Natural killer cell (primary cell): ENCODE measurements at regions not wholly inside any gene's neighbourhood (a gene's known extent, or its start where the extent isn't known, plus 50 kb on each side); places are given as distances from the start of the nearest gene placed in this dataset.

Experiments used
- ATAC-seq, 3 donors: fragments of 150-1000 bp in 2 of 3; fragments of 200-7000 bp in 1 of 3; cut with Tn5 transposase; 1 replicate in 1 of 3; 2 replicates in 2 of 3; pipeline ENCODE4 v1.10.0; 2021; ENCODE audit warnings: mild to moderate bottlenecking in 2 of 3, moderate library complexity in 2 of 3
- DNase-seq, 2 donors: peaks; one replicate each; pipeline versions ENCODE4 v3.0.0 to v3.0.0-alpha.2; 2013 to 2021; ENCODE audit warnings: mixed read lengths in 1 of 2
- H3K27ac ChIP-seq: one replicate; pipeline ENCODE4 v1.5.1; 2013; ENCODE audit warnings: mild to moderate bottlenecking, low read length
- H3K27me3 ChIP-seq: one replicate; pipeline ENCODE4 v1.6.1; 2013; ENCODE audit warnings: low read length; ENCODE audit not compliant: control insufficient read depth, insufficient read depth
- H3K36me3 ChIP-seq: one replicate; pipeline ENCODE4 v1.6.1; 2013; ENCODE audit warnings: low read length; ENCODE audit not compliant: control insufficient read depth, insufficient read depth
- H3K4me1 ChIP-seq: one replicate; pipeline ENCODE4 v1.6.1; 2013; ENCODE audit warnings: low read length; ENCODE audit not compliant: control insufficient read depth, insufficient read depth
- H3K4me3 ChIP-seq: one replicate; pipeline ENCODE4 v1.5.1; 2013; ENCODE audit warnings: low read length
- H3K9me3 ChIP-seq: one replicate; pipeline ENCODE4 v1.6.1; 2013; ENCODE audit warnings: low read length; ENCODE audit not compliant: control insufficient read depth, insufficient read depth
- H3K27ac Mint-ChIP-seq, 2 donors: one replicate each; pipeline ENCODE4 v1.8.0; 2022; ENCODE audit warnings: mild to moderate bottlenecking in 2 of 2, mixed read lengths in 2 of 2, moderate library complexity in 1 of 2
- H3K27me3 Mint-ChIP-seq, 2 donors: one replicate each; pipeline ENCODE4 v1.8.0; 2022; ENCODE audit warnings: low read depth in 2 of 2, mixed read lengths in 2 of 2
- H3K36me3 Mint-ChIP-seq: one replicate; pipeline ENCODE4 v1.8.0; 2022; ENCODE audit warnings: mixed read lengths
- H3K4me1 Mint-ChIP-seq, 2 donors: one replicate each; pipeline ENCODE4 v1.8.0; 2022; ENCODE audit warnings: mixed read lengths in 2 of 2
- H3K4me3 Mint-ChIP-seq: one replicate; pipeline ENCODE4 v1.8.0; 2022; ENCODE audit warnings: mild to moderate bottlenecking, moderate library complexity, mixed read lengths
- H3K9me3 Mint-ChIP-seq, 2 donors: one replicate each; pipeline ENCODE4 v1.8.0; 2022; ENCODE audit warnings: mixed read lengths in 2 of 2
- WGBS: methylation state at CpG from one replicate; pipeline ENCODE4 v1.1.7; 2013; ENCODE audit warnings: missing lambda C conversion rate; ENCODE audit not compliant: insufficient coverage; 5-methylcytosine and 5-hydroxymethylcytosine counted together
- intact Hi-C: fragments of 100-400 bp; cut with micrococcal nuclease; formaldehyde crosslinking; loops from one replicate; pipeline ENCODE4 v1.14.2; 2022
- TF ChIP-seq, protein P1 (sequence below): fragments of 200-600 bp; IDR thresholded peaks from one replicate; pipeline ENCODE4 v1.8.0; 2022; ENCODE audit warnings: antibody characterized with exemption

DNA sequence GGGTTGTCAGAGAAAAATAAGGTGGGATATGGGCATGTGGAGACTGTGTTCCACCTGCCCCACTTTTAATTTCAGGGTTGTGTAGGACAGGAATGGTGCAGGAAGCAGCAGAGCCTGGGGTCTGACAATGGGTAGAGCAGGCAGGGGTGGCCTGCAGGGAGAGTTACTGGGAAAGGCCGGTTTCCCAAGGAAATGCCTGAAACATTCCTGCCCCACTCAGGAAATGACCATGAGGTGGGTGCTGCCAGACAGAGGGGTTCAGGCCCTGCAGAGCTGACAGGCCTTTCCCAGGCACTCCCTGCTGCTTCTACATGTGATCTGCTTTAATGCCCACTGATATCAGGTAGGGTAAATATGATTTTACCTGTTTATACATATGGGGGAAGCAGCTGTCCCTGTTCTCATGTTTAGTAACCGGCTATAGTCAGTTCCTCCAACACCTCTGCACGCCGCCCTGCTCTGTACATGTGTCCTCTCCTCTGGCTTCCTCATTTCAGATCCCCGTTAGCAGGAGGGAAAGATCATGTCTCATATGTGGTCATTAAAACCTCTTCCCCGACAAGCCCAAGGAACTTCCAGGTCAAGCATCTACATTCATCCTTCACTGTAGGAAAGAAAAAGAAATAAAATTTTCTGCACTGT is 118.6 kb upstream of the PRSS58 start:
- Mint-ChIP-seq H3K4me1 (no peaks in the 10 kb centered on the region), H3K36me3 (no peaks in the 10 kb centered on the region), H3K9me3 (no peaks in the 10 kb centered on the region), H3K27ac (no peak overlapping the region), H3K4me3 (no peak overlapping the region), H3K27me3 (peaks cover 15 to 22% of the 10 kb centered on the region in 2 donors)
- DNase-seq, result no peak
- H3K4me1 ChIP-seq, result no peaks in the 10 kb centered on the region
- intact Hi-C loops, result no loop called here
- TF ChIP-seq, protein P1, sequence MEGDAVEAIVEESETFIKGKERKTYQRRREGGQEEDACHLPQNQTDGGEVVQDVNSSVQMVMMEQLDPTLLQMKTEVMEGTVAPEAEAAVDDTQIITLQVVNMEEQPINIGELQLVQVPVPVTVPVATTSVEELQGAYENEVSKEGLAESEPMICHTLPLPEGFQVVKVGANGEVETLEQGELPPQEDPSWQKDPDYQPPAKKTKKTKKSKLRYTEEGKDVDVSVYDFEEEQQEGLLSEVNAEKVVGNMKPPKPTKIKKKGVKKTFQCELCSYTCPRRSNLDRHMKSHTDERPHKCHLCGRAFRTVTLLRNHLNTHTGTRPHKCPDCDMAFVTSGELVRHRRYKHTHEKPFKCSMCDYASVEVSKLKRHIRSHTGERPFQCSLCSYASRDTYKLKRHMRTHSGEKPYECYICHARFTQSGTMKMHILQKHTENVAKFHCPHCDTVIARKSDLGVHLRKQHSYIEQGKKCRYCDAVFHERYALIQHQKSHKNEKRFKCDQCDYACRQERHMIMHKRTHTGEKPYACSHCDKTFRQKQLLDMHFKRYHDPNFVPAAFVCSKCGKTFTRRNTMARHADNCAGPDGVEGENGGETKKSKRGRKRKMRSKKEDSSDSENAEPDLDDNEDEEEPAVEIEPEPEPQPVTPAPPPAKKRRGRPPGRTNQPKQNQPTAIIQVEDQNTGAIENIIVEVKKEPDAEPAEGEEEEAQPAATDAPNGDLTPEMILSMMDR, result no peak
- H3K36me3 ChIP-seq, result no peaks in the 10 kb centered on the region
- ATAC-seq, result no peak
- H3K27me3 ChIP-seq, result no peaks in the 10 kb centered on the region
- WGBS, result 44% methylated on average over 5 of the region's 6 CpGs
- H3K9me3 ChIP-seq, result no peaks in the 10 kb centered on the region
- H3K4me3 ChIP-seq, result no peak overlapping the region
- no peak overlapping the region for H3K27ac ChIP-seq

DNA sequence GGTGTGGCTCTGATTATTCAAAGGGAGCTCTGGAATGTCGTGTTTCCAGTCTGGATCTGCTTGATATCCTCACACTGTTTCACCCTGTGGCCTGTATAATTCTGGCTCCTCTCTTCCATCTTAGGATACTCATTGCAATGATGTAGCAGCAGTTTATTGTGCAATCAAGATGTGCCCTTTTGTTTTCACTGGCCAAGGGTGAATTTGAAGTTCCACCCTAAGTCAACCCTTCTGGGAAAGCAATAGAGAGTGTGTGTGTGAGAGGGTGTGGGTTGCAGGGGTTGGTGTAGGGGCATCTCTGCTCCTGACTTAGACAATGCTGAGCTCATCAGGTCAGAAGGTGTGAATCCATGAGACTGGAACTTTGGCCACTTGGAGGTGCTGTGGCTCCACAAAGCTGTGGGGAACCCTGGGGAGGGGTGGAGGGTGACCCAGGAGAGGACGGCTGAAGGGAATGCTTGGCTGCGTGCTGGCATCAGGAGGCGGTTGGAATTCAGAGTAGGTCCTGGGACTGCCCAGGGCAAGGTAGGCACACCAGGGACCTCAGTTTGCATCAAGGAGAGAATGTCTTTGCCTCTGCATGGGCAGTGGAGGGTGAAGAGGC is 118.0 kb upstream of the PRSS58 start:
- intact Hi-C loops, result no loop called here
- 65% methylated on average over 4 of the region's 4 CpGs for WGBS
- H3K27ac ChIP-seq, result no peak overlapping the region
- Mint-ChIP-seq H3K4me3 (no peak overlapping the region), H3K27me3 (peaks cover 13 to 18% of the 10 kb centered on the region in 2 donors), H3K27ac (no peak overlapping the region), H3K36me3 (no peaks in the 10 kb centered on the region), H3K9me3 (no peaks in the 10 kb centered on the region), H3K4me1 (no peaks in the 10 kb centered on the region)
- ATAC-seq (no peak), DNase-seq (peak in 1 of 2 donors; percentile 34)
- TF ChIP-seq, protein P1, result no peak
- no peaks in the 10 kb centered on the region for H3K4me1 ChIP-seq
- H3K4me3 ChIP-seq, result no peak overlapping the region
- H3K9me3 ChIP-seq, result no peaks in the 10 kb centered on the region
- H3K36me3 ChIP-seq, result no peaks in the 10 kb centered on the region
- no peaks in the 10 kb centered on the region for H3K27me3 ChIP-seq

DNA sequence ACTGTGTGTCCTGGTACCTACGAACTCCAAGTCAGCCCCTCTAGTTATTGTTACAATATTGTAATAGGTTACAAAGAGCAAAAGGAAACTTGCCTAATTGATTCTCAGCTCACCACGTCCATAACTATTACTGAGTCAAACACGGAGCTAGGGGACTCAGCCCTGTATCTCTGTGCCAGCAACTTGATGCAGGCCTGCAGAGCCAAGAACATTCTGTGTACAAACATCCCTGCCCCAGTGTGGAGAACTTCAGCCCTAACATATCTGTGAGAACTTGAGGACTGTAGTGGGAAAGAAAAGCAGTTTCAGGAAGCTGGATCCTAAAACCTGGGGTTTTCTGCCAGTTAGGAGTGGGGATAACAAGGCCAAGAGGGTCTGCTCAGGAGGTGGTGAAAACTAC is 114.9 kb upstream of the PRSS58 start:
- H3K36me3 ChIP-seq, result no peaks in the 10 kb centered on the region
- no peaks in the 10 kb centered on the region for H3K27me3 ChIP-seq
- Mint-ChIP-seq H3K4me3 (no peak overlapping the region), H3K27ac (no peak overlapping the region), H3K9me3 (peaks cover 3 to 7% of the 10 kb centered on the region in 2 donors), H3K27me3 (peaks cover 6 to 13% of the 10 kb centered on the region in 2 donors), H3K4me1 (no peaks in the 10 kb centered on the region), H3K36me3 (peaks cover 10% of the 10 kb centered on the region)
- H3K9me3 ChIP-seq, result peaks cover 5% of the 10 kb centered on the region
- WGBS, result 100% methylated on average over 2 of the region's 3 CpGs
- ATAC-seq, result no peak
- TF ChIP-seq, protein P1, result no peak
- no peak overlapping the region for H3K4me3 ChIP-seq
- no peak overlapping the region for H3K27ac ChIP-seq
- intact Hi-C loops, result no loop called here
- no peak for DNase-seq
- H3K4me1 ChIP-seq, result no peaks in the 10 kb centered on the region
